GM18519 (cell line): ENCODE measurements at regions not wholly inside any gene's neighbourhood (a gene's known extent, or its start where the extent isn't known, plus 50 kb on each side); places are given as distances from the start of the nearest gene placed in this dataset.

ENCODE experiments used
- ATAC-seq: cut with Tn5 transposase; IDR thresholded peaks from one replicate; pipeline ENCODE4 v1.9.1; 2021; ENCODE audit warnings: mild to moderate bottlenecking, moderate library complexity; ENCODE audit not compliant: unreplicated experiment, low FRiP score

DNA sequence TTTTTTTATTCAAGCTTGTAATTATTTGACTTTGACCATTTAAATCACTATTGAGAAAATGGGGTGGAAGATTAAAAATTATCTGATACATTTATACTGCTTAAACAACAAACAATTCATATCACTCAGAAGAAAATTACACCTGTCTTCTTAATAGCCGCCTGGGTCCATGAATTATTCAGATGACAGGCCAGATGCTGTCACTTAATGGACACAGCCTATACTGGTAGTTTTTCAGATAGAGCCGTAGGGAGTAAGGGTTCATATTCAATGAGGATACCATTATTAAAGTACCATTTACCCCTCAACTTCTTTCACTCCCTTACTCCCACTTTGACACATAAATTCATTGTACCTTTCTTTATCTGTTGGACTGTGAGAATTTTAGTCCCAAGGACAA is 1193.4 kb upstream of the MAP3K7 start:
- ATAC-seq: no peak

DNA sequence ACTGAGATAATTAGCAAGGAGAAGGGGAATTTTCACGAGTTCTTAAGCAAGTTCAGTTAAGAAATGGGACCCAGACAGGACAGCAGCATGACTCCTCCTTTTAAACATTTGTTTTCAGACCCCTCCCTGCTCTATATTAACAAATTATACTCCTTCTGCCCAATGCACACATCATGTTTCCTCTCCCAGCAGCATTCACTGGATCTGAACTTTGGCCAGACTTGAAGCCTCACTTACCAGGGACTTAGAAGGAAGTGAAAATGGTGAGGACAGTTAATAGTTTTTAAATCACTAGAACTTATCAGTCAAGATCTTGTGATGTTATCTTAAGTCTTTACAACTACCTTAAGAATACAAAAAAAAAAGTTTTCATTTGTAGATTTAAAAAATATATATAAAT is 1174.7 kb upstream of the MAP3K7 start:
- ATAC-seq: no peak

DNA sequence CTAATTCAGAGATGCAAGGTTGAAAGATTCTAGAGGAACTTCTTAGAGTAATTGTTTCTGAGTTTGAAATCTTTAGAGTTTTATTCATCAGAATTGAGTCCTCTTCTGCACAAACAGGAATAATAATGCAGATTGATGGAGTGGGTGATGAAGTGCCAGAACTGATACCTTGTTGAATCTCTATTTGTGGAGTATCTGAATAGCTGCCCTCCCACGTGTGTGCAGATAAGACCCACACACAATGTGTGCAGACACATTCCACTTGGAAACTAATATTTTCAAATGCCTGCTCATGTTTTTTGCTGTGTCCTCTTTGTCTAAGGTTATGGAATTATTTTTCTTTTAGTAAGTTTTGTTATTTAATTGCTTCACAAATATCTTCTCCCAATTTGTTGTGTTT is 1167.8 kb upstream of the MAP3K7 start:
- no peak for ATAC-seq

- no peak for ATAC-seq
Observed at GRCh38 chr6:91751526-91751925, 1164.7 kb upstream of the MAP3K7 start.

DNA sequence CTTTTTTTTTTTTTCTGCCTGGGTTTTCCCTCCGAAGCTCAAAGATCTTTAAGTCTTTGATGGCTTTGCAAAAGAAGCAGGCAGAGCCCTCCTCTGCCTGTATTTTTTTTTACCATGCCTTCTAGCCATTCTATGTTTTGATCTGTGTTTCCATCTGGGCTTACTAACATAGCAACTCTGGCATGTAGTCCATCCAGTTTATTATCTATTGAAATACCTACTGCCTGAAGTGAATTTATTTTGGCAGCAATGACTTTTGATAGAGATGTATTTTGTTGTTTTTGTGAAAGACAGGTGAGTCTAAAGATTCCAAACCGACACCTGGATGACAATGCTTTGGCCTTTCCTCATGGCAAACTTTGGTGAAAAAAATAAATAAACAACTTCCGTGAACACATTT is 1157.7 kb upstream of the MAP3K7 start:
- ATAC-seq: no peak

DNA sequence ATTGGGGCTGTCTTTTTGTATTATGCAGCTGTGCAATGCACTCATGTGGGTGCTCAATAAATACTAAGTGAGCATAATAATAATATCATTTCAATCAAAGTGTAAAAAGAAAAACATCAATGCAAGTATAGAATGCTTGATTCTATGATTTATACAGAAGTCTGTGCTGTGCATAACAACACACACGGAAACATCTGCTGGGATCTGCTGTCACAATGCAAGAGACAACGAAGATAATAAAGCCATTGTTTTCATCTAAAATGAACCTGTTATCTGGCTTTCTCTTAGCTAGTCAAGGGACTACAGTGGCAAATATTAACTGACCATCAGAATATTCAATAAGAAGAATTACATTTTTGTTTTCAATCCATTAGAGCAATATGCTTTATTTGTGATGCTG is 1156.9 kb upstream of the MAP3K7 start:
- no peak for ATAC-seq

- no peak for ATAC-seq
Observed at GRCh38 chr6:91731939-91732338, 1145.1 kb upstream of the MAP3K7 start.

DNA sequence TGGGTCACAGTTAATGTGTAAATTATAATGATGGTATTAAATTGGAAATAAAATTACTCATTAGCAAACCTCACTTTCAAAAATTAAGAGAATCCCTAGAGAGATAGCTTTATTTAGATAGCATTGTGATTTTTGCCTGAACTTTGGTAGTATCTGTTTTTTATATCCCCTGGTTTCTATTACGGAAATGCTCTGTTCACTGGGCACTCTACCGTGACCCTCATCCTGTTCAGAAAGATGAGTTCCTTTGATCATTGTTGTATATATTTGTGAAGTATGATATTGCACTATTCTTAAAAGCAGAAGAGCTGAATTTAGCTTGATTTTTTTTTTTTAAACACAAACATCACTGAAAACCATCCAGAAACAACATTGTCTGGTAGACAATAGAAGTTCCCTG is 1143.8 kb upstream of the MAP3K7 start:
- no peak for ATAC-seq

DNA sequence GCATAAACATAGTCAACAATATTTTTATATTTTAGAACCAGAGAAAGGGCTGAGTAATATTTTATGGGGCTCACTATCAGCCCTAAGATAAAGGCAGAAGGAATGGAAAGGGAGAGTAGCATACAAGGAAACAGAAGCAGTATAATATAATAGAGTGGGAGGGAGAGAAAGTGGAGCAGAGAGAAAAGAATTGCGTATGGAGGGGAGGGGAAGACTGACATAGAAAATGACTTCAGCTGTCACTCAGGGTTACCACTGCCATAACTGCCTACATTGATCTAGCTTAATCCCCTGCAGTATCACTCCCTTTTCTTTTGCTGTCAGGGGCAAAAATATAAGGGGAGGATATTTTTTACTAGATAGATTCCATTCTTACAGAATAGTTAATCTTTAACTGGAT is 1133.5 kb upstream of the MAP3K7 start:
- ATAC-seq: no peak

DNA sequence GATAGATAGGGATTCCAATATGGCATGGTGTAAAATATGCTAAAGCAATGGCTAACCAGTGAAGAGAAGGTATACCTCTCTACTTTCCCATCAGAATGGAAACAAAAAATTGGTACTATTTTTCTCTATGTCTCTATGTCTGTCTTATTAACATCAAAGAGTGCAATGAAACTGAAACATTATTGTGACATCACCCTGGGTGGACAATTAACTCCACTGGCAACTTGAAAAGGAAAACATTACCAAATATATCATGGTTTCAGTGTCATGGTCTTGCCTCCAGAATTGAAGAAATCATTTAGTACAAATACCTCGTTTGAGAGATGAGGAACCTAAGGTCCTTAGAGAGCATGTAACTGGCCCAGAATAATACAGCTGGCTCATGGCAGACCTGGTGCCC is 1132.5 kb upstream of the MAP3K7 start:
- no peak for ATAC-seq

DNA sequence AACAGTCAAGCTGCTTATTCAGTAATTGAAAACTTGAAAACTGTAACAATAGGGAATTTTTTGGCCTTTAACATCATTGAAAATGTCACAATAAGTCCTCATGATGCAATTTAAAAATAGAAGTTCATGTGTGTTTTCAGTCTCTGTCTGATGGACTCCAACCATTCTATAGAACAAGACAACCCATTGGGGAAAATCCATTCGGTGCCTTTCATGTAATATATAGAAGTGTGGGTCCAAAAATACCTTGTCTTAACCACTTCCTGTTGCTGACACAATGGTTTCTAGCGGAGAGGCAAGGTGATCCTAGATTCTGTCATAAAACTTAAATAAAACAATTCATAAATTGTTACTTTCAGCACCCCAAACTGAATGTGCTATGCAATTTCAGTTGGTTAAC is 1131.3 kb upstream of the MAP3K7 start:
- ATAC-seq: peak; percentile 60

- no peak for ATAC-seq
Observed at GRCh38 chr6:91717094-91717493, 1130.2 kb upstream of the MAP3K7 start.

DNA sequence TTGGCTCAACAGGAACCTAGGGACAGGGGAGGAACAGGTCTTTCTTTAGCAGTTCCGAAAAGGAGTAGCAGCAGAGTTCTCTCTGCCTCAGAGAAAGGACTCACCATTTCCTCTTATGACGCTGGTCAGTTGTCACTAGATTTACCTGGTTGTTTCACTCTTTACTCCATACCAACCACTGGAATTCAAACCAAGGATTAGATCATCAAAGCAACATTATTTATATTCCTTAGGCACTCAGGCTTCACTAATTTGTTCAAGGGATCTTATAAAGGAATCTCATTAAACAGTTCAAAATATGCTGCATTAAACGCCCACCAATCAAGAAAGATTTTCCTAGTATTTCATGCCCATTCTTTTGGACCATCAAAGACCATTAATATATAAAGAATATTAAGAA is 1129.5 kb upstream of the MAP3K7 start:
- no peak for ATAC-seq

DNA sequence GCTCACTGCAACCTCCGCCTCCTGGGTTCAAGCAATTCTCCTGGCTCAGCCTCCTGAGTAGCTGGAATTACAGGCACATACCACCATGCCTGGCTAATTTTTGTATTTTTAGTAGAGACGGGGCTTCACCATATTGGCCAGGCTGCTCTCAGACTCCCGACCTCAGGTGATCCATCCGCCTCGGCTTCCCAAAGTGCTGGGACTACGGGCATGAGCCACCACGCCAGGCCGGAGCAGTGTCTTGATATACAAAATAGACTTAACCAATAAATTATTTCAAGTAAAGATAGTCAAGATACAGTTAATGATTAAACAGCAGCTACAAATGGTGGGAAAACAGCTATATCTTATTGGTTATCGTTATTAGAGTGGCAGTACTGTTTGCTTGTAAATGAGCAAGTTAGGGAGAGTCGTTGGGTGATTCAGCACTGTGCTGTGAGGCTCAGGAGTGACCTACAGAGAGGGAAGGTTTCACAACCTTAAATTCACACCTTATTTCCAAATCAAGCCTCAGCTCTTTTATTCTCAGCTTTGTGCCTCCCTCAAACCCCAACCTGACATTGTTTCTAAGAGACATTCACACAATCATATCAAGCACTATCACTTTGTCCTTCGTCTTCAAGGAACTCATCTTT is 1128.4 kb upstream of the MAP3K7 start:
- ATAC-seq: no peak

- ATAC-seq: no peak
Observed at GRCh38 chr6:91713911-91714310, 1127.0 kb upstream of the MAP3K7 start.

DNA sequence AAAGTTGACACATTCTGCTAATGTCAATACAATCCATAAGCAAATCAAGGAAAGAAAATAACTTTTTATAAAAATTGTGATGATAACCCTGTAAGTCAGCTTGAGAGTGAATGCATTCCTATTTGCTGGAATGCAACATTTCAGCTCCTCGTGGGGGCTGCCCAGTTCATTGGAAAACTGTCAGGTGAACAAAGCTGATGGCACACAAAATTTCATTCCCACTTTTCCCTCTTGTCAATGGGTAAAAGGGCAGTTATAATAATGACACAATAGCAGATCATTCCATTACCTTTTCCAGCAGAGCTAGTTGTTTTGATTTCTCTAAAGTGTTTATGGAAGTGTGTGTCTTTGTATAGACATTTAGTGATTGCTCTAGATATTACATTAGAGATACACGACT is 1124.6 kb upstream of the MAP3K7 start:
- ATAC-seq: no peak

GRCh38 chr6:91710342-91710741 is 1123.5 kb upstream of the MAP3K7 start:
- ATAC-seq: no peak

GRCh38 chr6:91708534-91708933 is 1121.7 kb upstream of the MAP3K7 start:
- ATAC-seq: no peak

- no peak for ATAC-seq
Observed at GRCh38 chr6:91705646-91706045, 1118.8 kb upstream of the MAP3K7 start.

GRCh38 chr6:91704531-91704930 is 1117.7 kb upstream of the MAP3K7 start:
- ATAC-seq: no peak

DNA sequence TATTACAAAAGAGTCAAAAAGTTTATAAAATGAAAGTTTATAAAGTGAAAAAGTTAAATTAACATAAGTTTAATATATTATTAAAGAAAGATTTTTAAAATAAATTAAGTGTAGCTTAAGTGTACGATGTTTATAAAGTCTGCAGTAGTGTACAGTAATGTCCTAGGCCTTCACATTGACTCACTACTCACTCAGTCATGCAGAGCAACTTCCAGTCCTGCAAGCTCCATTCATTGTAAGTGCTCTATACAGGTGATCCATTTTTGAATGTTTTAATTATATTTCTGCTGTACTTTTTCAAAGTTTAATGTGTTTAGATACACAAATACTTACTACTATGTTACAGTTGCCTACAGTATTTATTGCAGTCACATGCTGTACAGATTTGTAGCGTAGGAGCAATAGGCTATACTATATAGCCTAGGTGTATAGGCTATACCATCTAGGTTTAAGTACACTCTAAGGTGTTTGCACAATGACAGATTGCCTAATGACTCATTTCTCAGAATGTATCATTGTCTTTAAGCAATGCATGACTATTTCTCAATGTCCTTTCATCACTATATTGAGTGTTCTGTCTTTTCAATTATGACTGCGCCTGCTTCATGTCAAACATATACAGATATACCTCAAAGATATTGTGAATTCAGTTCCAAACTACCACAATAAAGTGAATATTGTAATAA is 1110.3 kb upstream of the MAP3K7 start:
- no peak for ATAC-seq

DNA sequence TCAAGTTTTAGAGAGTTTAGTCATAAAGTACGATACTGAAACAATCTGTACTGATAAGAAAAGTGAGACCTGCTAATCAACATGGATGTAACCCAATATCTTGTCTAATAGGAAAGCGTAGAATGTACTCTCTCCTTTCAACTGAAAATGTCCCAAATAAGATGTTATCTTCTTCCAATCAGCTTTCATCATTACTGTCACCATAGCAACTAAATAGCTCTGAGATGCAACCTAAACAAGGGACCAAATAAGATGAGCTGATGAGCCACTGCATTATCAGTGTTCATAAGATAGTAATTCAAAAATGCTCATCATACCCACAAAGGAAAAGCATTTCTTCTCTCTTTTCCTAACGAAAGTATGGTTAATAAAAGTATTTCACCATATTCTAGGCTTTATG is 1108.3 kb upstream of the MAP3K7 start:
- no peak for ATAC-seq
